GM12878 (cell line): ENCODE measurements at regions not wholly inside any gene's neighbourhood (a gene's known extent, or its start where the extent isn't known, plus 50 kb on each side); places are given as distances from the start of the nearest gene placed in this dataset.

Experiments used
- ATAC-seq: fragments of 200-7000 bp; cut with Tn5 transposase; 3 replicates; pipeline ENCODE4 v1.9.1; 2020; ENCODE audit warnings: mild to moderate bottlenecking, moderate library complexity
- BruUV-seq: library from RNA; stranded (reverse); fragments of 400-500 nt; replicated peaks from 2 replicates; lab custom pipeline; 2021; lab: Mats Ljungman, UMichigan
- CTCF ChIA-PET: fragments of 300-600 bp; sonication (Branson Sonifier 250); formaldehyde crosslinking; extraction: SDS; loops from one replicate; lab custom pipeline; 2021; ENCODE audit warnings: inconsistent platforms; lab: Yijun Ruan, JAX
- POLR2A ChIA-PET: fragments of 350-600 bp; formaldehyde crosslinking; extraction: SDS; loops from one replicate; lab custom pipeline; 2021; ENCODE audit warnings: inconsistent platforms; lab: Charles Lee
- RAD21 ChIA-PET: fragments of 300-600 bp; sonication (Branson Sonifier 250); formaldehyde crosslinking; loops from one replicate; lab custom pipeline; 2023; ENCODE audit warnings: antibody characterized with exemption; ENCODE audit not compliant: unreplicated experiment; lab: Charles Lee
- SMC1A ChIA-PET: fragments of 300-600 bp; sonication (Branson Sonifier 250); formaldehyde crosslinking; loops from one replicate; lab custom pipeline; 2023; ENCODE audit not compliant: unreplicated experiment, uncharacterized antibody; lab: Charles Lee
- DNase-seq: peaks from one replicate; pipeline ENCODE4 v3.0.0-alpha.2; 2011; ENCODE audit warnings: low read depth, low spot score
- FAIRE-seq: peaks from 3 replicates; lab custom pipeline; 2011; peaks lifted over from hg19 to GRCh38; lab: Jason Lieb, UNC
- H2AFZ ChIP-seq: 2 replicates; pipeline ENCODE4 v1.6.0; 2011; ENCODE audit warnings: low read depth, low read length, control low read depth; ENCODE audit not compliant: control insufficient read depth
- H3K27ac ChIP-seq: 2 replicates; pipeline ENCODE4 v1.5.1; 2011; ENCODE audit warnings: control low read depth; ENCODE audit not compliant: control insufficient read depth, insufficient read depth
- H3K27me3 ChIP-seq, 2 experiments: replicated peaks in 1 of 2; 2 replicates each; pipeline versions ENCODE4 v1.6.0 to v1.6.1; 2011; ENCODE audit warnings: low read length in 1 of 2; ENCODE audit not compliant: control insufficient read depth in 2 of 2, insufficient read depth in 2 of 2
- H3K36me3 ChIP-seq, 2 experiments: 2 replicates each; pipeline ENCODE4 v1.5.1; 2011; ENCODE audit warnings: low read length in 1 of 2; ENCODE audit not compliant: control insufficient read depth in 2 of 2, insufficient read depth in 2 of 2
- H3K4me1 ChIP-seq: 2 replicates; pipeline ENCODE4 v1.6.1; 2011; ENCODE audit warnings: mild to moderate bottlenecking, low read length, moderate library complexity, mixed read lengths; ENCODE audit not compliant: control insufficient read depth, insufficient read depth
- H3K4me2 ChIP-seq: 2 replicates; pipeline ENCODE4 v1.6.0; 2011; ENCODE audit warnings: control low read depth; ENCODE audit not compliant: control insufficient read depth, insufficient read depth
- H3K4me3 ChIP-seq: fragments of 200-600 bp; sonication (generic); 2 replicates; pipeline ENCODE4 v1.5.1; 2016
- H3K79me2 ChIP-seq: 2 replicates; pipeline ENCODE4 v1.6.0; 2011; ENCODE audit warnings: low read length; ENCODE audit not compliant: control insufficient read depth, insufficient read depth
- H3K9ac ChIP-seq: 2 replicates; pipeline ENCODE4 v1.8.0; 2011; ENCODE audit warnings: low read length, control low read depth, mixed read lengths; ENCODE audit not compliant: control insufficient read depth, insufficient read depth
- H3K9me3 ChIP-seq: replicated peaks from 3 replicates; pipeline ENCODE4 v1.5.1; 2011; ENCODE audit warnings: mild to moderate bottlenecking, low read length; ENCODE audit not compliant: control insufficient read depth, insufficient read depth
- H4K20me1 ChIP-seq: 2 replicates; pipeline ENCODE4 v1.6.0; 2011; ENCODE audit not compliant: control insufficient read depth, insufficient read depth
- EED ChIP-seq: sonication (generic); IDR thresholded peaks from 2 replicates; pipeline ENCODE4 v1.6.1; 2016; ENCODE audit warnings: antibody characterized with exemption, low read depth
- WGBS: methylation state at CpG from one replicate; pipeline ENCODE4 v1.1.6; 2016; ENCODE audit warnings: low lambda C conversion rate; ENCODE audit not compliant: insufficient replicate concordance, insufficient coverage; ENCODE audit errors: missing lambda C conversion rate; 5-methylcytosine and 5-hydroxymethylcytosine counted together
- in situ Hi-C: fragments of 300-500 bp; cut with MboI; formaldehyde crosslinking; loops from 9 replicates; pipeline ENCODE4 v1.14.3; 2018; ENCODE audit warnings: mixed read lengths
- intact Hi-C: fragments of 100-400 bp; cut with micrococcal nuclease; formaldehyde crosslinking; loops from one replicate; pipeline ENCODE4 v1.14.2; 2022; ENCODE audit not compliant: unreplicated experiment
- TF ChIP-seq, protein P1 (sequence below): IDR thresholded peaks from 2 replicates; pipeline ENCODE4 v1.6.1; 2012; ENCODE audit warnings: low read length, inconsistent platforms
- TF ChIP-seq, protein P2 (sequence below): fragments of 150-350 bp; IDR thresholded peaks from 2 replicates; pipeline ENCODE4 v1.6.1; 2014; ENCODE audit warnings: mild to moderate bottlenecking, low read depth, low read length
- TF ChIP-seq, protein P3 (sequence below): fragments of 450-650 bp; formaldehyde crosslinking; IDR thresholded peaks from 2 replicates; pipeline ENCODE4 v1.4.0; 2020; ENCODE audit warnings: mild to moderate bottlenecking, moderate library complexity
- TF ChIP-seq, protein P4 (sequence below): IDR thresholded peaks from 2 replicates; pipeline ENCODE4 v1.6.1; 2012; ENCODE audit warnings: low read depth, low read length, improper control_type of control experiment

DNA sequence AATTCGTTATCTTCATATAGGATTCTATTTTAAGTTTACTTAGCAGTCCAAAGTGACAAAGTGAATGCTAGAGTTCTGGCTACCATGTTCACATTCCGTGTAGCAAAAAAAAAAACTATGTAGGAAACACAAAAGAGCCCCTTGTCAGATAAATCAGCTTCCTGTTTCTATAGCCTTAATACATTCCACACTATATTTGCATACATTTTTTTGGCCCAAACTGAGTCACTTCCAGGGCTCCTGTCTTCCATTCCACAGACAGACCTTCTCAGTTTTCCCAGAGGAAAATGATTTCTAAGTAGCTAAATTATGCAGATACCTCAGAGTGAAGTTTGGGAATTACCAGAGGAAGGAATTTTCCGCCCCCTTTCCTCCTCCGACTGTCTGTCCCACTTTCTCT is 841.9 kb upstream of the HS3ST1 start (continued):
- TF ChIP-seq, protein P1, sequence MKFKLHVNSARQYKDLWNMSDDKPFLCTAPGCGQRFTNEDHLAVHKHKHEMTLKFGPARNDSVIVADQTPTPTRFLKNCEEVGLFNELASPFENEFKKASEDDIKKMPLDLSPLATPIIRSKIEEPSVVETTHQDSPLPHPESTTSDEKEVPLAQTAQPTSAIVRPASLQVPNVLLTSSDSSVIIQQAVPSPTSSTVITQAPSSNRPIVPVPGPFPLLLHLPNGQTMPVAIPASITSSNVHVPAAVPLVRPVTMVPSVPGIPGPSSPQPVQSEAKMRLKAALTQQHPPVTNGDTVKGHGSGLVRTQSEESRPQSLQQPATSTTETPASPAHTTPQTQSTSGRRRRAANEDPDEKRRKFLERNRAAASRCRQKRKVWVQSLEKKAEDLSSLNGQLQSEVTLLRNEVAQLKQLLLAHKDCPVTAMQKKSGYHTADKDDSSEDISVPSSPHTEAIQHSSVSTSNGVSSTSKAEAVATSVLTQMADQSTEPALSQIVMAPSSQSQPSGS: no peak
- TF ChIP-seq, protein P2, sequence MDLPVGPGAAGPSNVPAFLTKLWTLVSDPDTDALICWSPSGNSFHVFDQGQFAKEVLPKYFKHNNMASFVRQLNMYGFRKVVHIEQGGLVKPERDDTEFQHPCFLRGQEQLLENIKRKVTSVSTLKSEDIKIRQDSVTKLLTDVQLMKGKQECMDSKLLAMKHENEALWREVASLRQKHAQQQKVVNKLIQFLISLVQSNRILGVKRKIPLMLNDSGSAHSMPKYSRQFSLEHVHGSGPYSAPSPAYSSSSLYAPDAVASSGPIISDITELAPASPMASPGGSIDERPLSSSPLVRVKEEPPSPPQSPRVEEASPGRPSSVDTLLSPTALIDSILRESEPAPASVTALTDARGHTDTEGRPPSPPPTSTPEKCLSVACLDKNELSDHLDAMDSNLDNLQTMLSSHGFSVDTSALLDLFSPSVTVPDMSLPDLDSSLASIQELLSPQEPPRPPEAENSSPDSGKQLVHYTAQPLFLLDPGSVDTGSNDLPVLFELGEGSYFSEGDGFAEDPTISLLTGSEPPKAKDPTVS: no peak

DNA sequence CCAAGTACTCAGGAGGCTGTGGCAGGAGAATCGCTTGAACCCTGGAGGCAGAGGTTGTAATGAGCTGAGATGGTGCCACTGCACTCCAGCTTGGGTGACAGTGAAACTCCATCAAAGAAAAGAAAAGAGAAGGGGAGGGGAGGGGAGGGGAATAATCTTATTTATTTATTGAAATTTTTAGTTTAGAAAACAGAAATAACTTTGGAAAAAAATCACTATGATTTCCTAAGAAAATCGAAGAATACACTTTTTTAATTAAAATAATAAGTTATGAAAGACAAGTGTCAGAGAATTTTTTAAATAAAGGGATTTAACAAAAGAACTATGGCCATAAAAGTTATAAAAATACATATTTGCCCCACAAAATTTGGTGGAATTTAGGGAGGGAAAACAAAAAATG is 836.9 kb upstream of the HS3ST1 start:
- H3K36me3 ChIP-seq: no peaks in the 10 kb centered on the region
- POLR2A ChIA-PET: no interaction called here
- SMC1A ChIA-PET: no interaction called here
- CTCF ChIA-PET: no interaction called here
- H3K4me1 ChIP-seq: no peaks in the 10 kb centered on the region
- H3K4me2 ChIP-seq: no peak overlapping the region
- DNase-seq: no peak
- H4K20me1 ChIP-seq: no peaks in the 10 kb centered on the region
- no peaks in the 10 kb centered on the region for H3K9me3 ChIP-seq
- H3K4me3 ChIP-seq: no peak overlapping the region
- no peak overlapping the region for H3K27ac ChIP-seq
- in situ Hi-C loops (no loop called here), intact Hi-C loops (no loop called here)
- FAIRE-seq: no peak
- WGBS: 21% methylated on average over 2 of the region's 2 CpGs
- BruUV-seq: no TSS peak
- TF ChIP-seq, protein P2: no peak
- TF ChIP-seq EED: no peak
- TF ChIP-seq, protein P3, sequence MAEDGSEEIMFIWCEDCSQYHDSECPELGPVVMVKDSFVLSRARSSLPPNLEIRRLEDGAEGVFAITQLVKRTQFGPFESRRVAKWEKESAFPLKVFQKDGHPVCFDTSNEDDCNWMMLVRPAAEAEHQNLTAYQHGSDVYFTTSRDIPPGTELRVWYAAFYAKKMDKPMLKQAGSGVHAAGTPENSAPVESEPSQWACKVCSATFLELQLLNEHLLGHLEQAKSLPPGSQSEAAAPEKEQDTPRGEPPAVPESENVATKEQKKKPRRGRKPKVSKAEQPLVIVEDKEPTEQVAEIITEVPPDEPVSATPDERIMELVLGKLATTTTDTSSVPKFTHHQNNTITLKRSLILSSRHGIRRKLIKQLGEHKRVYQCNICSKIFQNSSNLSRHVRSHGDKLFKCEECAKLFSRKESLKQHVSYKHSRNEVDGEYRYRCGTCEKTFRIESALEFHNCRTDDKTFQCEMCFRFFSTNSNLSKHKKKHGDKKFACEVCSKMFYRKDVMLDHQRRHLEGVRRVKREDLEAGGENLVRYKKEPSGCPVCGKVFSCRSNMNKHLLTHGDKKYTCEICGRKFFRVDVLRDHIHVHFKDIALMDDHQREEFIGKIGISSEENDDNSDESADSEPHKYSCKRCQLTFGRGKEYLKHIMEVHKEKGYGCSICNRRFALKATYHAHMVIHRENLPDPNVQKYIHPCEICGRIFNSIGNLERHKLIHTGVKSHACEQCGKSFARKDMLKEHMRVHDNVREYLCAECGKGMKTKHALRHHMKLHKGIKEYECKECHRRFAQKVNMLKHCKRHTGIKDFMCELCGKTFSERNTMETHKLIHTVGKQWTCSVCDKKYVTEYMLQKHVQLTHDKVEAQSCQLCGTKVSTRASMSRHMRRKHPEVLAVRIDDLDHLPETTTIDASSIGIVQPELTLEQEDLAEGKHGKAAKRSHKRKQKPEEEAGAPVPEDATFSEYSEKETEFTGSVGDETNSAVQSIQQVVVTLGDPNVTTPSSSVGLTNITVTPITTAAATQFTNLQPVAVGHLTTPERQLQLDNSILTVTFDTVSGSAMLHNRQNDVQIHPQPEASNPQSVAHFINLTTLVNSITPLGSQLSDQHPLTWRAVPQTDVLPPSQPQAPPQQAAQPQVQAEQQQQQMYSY (CRISPR knock-in tag): no peak
- TF ChIP-seq, protein P4, sequence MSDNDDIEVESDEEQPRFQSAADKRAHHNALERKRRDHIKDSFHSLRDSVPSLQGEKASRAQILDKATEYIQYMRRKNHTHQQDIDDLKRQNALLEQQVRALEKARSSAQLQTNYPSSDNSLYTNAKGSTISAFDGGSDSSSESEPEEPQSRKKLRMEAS: no peak
- ATAC-seq: no peak
- RAD21 ChIA-PET: no interaction called here
- no peak overlapping the region for H3K9ac ChIP-seq
- H3K79me2 ChIP-seq: no peaks in the 10 kb centered on the region
- H3K27me3 ChIP-seq: no peaks in the 10 kb centered on the region
- H2AFZ ChIP-seq: no peak overlapping the region
